Lower lobe of right lung (tissue), 2 donors: ENCODE measurements at regions not wholly inside any gene's neighbourhood (a gene's known extent, or its start where the extent isn't known, plus 50 kb on each side); places are given as distances from the start of the nearest gene placed in this dataset.

ENCODE experiments used
- ATAC-seq, 2 donors: fragments of 200-7000 bp; cut with Tn5 transposase; one replicate each; pipeline ENCODE4 v1.9.1; 2020 to 2022; ENCODE audit warnings: mild to moderate bottlenecking in 2 of 2, moderate library complexity in 2 of 2
- DNase-seq: peaks from one replicate; pipeline ENCODE4 v3.0.0-alpha.2; 2020
- H3K27ac ChIP-seq: fragments of 200-600 bp; one replicate; pipeline ENCODE4 v1.8.0; 2022
- H3K27me3 ChIP-seq: fragments of 200-600 bp; one replicate; pipeline ENCODE4 v1.8.0; 2022; ENCODE audit warnings: low read depth
- H3K36me3 ChIP-seq: fragments of 200-600 bp; one replicate; pipeline ENCODE4 v1.8.0; 2022; ENCODE audit warnings: mild to moderate bottlenecking
- H3K4me1 ChIP-seq: fragments of 200-600 bp; one replicate; pipeline ENCODE4 v1.8.0; 2022
- H3K4me3 ChIP-seq: fragments of 200-600 bp; one replicate; pipeline ENCODE4 v1.8.0; 2022; ENCODE audit warnings: mild to moderate bottlenecking
- H3K9me3 ChIP-seq: fragments of 200-600 bp; one replicate; pipeline ENCODE4 v1.8.0; 2022
- intact Hi-C: fragments of 100-400 bp; cut with DNase I; formaldehyde crosslinking; loops from one replicate; pipeline ENCODE4 v1.11.0; 2022
- TF ChIP-seq, protein P1 (sequence below): fragments of 200-600 bp; IDR thresholded peaks from one replicate; pipeline ENCODE4 v1.8.0; 2022; ENCODE audit warnings: antibody characterized with exemption, mild to moderate bottlenecking
- donor health status: DM: no; HTN: yes; CAD: no; lungs with severe emphysema.

DNA sequence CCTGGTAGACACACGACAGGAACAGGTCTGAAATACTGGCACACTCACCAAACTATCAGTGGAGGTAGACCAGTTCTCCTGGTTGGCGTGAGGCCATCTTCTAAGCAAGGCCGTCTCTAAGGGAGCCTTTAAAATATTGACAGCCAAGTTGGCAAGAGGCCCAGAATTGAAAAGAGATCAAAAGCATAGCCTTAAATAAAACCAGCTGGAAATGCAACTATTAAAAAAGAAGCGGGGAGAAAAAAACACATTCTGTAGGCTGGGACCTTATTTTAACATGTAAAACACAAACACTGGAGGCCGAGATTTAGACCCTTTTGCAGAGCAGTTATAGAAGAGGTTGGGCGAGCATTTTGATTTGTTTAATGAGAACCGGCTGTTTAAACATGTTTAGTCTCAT, 233.0 kb upstream of the CLNK start:
- no peak for ATAC-seq
- TF ChIP-seq, protein P1, sequence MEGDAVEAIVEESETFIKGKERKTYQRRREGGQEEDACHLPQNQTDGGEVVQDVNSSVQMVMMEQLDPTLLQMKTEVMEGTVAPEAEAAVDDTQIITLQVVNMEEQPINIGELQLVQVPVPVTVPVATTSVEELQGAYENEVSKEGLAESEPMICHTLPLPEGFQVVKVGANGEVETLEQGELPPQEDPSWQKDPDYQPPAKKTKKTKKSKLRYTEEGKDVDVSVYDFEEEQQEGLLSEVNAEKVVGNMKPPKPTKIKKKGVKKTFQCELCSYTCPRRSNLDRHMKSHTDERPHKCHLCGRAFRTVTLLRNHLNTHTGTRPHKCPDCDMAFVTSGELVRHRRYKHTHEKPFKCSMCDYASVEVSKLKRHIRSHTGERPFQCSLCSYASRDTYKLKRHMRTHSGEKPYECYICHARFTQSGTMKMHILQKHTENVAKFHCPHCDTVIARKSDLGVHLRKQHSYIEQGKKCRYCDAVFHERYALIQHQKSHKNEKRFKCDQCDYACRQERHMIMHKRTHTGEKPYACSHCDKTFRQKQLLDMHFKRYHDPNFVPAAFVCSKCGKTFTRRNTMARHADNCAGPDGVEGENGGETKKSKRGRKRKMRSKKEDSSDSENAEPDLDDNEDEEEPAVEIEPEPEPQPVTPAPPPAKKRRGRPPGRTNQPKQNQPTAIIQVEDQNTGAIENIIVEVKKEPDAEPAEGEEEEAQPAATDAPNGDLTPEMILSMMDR, result no peak

DNA sequence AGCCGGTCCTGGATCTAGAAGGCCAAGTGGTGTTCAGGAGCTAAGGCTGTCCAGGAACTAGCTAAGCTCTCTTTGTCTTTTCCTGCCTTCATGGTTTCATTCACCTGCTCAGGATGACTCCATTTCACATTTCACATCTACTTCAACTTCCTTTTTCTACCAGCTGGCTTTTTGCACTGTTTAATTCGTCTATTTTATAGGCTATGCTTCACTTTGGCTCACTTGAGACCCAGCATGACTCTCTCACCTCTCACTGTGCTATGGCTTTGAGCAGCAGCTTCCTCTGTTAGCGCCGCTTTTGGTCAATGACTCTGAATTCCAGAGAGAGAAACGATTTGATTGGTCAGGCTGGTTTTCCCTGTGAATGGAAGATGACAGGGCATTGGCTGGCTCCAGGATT, 213.5 kb upstream of the CLNK start:
- ATAC-seq (no peak), DNase-seq (no peak)
- Histone ChIP-seq H3K4me1 (no peaks in the 10 kb centered on the region), H3K27ac (no peak overlapping the region), H3K9me3 (no peaks in the 10 kb centered on the region), H3K36me3 (no peaks in the 10 kb centered on the region), H3K27me3 (no peaks in the 10 kb centered on the region), H3K4me3 (no peak overlapping the region)
- TF ChIP-seq, protein P1, result no peak
- intact Hi-C loops, result no loop called here

More for the DNA sequence above, 233.0 kb upstream of the CLNK start:
- no peaks in the 10 kb centered on the region for H3K36me3 ChIP-seq
- no peak overlapping the region for H3K27ac ChIP-seq
- intact Hi-C loops, result no loop called here
- no peaks in the 10 kb centered on the region for H3K27me3 ChIP-seq
- no peaks in the 10 kb centered on the region for H3K9me3 ChIP-seq
- no peak for DNase-seq
- no peak overlapping the region for H3K4me3 ChIP-seq
- H3K4me1 ChIP-seq, result no peaks in the 10 kb centered on the region

GRCh38 chr4:10897076-10897475, 212.5 kb upstream of the CLNK start:
- intact Hi-C loops, result no loop called here
- TF ChIP-seq, protein P1, result no peak

DNA sequence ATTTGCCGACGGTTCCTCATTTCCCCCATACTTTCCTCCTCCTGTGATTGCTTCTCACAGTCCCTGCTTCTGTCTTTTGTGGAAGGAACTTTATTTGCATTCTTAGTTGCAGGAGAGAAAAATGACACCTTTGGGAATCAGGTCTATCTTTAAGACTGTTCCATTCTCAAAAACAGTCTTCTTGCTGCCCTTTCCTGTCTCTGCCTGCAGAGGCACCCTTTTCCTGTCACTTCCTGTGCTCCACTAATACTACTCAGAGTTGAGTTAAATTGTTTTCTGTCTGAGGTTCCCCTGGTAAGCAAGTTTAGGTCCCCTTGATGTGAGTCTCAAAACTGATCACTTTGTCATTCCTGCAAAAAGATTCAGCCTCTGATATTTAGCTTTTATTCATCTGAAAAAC, 208.8 kb upstream of the CLNK start:
- Histone ChIP-seq H3K36me3 (no peaks in the 10 kb centered on the region), H3K27ac (no peak overlapping the region), H3K4me1 (no peaks in the 10 kb centered on the region), H3K9me3 (no peaks in the 10 kb centered on the region), H3K27me3 (no peaks in the 10 kb centered on the region), H3K4me3 (no peak overlapping the region)
- ATAC-seq (no peak), DNase-seq (no peak)
- intact Hi-C loops, result no loop called here
- TF ChIP-seq, protein P1, result peak; percentile 15

More at GRCh38 chr4:10897076-10897475, 212.5 kb upstream of the CLNK start:
- no peak overlapping the region for H3K27ac ChIP-seq
- no peaks in the 10 kb centered on the region for H3K27me3 ChIP-seq
- no peaks in the 10 kb centered on the region for H3K36me3 ChIP-seq
- H3K4me3 ChIP-seq, result no peak overlapping the region
- H3K9me3 ChIP-seq, result no peaks in the 10 kb centered on the region
- H3K4me1 ChIP-seq, result no peaks in the 10 kb centered on the region
- no peak for ATAC-seq
- DNase-seq, result no peak

DNA sequence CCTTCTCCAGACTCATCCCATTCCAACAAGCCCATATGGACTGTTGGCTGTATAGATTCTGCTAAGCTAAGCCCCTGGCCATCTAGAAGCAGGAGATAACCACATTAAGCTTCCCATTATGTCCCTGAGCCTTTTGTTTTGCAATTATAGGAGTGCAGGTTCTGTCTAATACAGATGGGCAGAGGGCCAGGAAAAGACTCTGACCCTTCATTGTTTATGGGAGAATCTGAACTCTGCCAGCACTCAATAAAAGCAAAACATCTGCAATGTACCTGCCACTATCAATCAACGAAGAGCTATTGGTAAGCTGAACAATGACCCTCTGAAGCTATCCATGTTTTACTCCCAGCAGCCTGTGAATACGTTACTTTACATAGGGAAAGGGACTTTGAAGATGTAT, 207.3 kb upstream of the CLNK start:
- ATAC-seq (no peak), DNase-seq (no peak)
- Histone ChIP-seq H3K4me3 (no peak overlapping the region), H3K9me3 (no peaks in the 10 kb centered on the region), H3K27ac (no peak overlapping the region), H3K4me1 (no peaks in the 10 kb centered on the region), H3K36me3 (no peaks in the 10 kb centered on the region), H3K27me3 (no peaks in the 10 kb centered on the region)
- intact Hi-C loops, result no loop called here
- TF ChIP-seq, protein P1, result no peak

DNA sequence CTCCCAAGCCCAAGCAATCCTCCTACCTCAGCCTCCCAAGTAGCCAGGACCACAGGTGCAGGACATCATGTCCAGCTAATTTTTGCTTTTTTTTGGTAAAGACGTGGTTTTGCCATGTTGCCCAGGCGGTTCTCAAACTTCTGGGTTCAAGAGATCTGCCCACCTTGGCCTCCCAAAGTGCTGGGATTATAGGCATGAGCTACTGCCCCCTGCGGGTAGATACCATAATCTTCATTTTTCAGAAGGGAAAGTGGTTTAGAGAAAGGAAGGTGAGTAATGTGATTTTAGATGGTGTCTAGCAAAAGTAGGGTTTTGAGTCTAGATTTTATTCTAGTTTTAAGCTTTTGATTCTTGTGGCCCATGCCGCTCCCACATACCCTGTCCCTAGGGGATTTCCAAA, 205.3 kb upstream of the CLNK start:
- TF ChIP-seq, protein P1, result no peak
- Histone ChIP-seq H3K9me3 (no peaks in the 10 kb centered on the region), H3K36me3 (no peaks in the 10 kb centered on the region), H3K4me3 (no peak overlapping the region), H3K4me1 (no peaks in the 10 kb centered on the region), H3K27me3 (no peaks in the 10 kb centered on the region), H3K27ac (no peak overlapping the region)
- DNase-seq, result no peak
- intact Hi-C loops, result no loop called here
- ATAC-seq, result no peak
